ENCODE measurements at regions not wholly inside any gene's neighbourhood (a gene's known extent, or its start where the extent isn't known, plus 50 kb on each side); places are given as distances from the start of the nearest gene placed in this dataset.

GRCh38 chr5:87099968-87100367 is 167.7 kb upstream of the RASA1 start:
- TF ChIP-seq POLR2A (IDR thresholded peaks at IDR 0.05; ENCODE audit: low read depth, low read length) (no peak), POLR2AphosphoS5 (IDR thresholded peaks at IDR 0.05; ENCODE audit: low read depth, low read length) (no peak), TAF1 (IDR thresholded peaks at IDR 0.05; ENCODE audit: borderline replicate concordance, low read depth, low read length) (no peak)
